Amniotic epithelial cell (primary cell): ENCODE measurements at regions not wholly inside any gene's neighbourhood (a gene's known extent, or its start where the extent isn't known, plus 50 kb on each side); places are given as distances from the start of the nearest gene placed in this dataset.
"Not testable (repeated sequence)": the region's sequence is repeated elsewhere in the genome, so short reads cannot be mapped to it uniquely, and the experiment has no call there.

ENCODE experiments used
- DNase-seq: peaks from one replicate; pipeline ENCODE4 v3.0.0-alpha.2; 2010; ENCODE audit warnings: low read depth

- no peak for DNase-seq
Observed at GRCh38 chr13:30065181-30065580, 214.8 kb upstream of the UBL3 start.

- no peak for DNase-seq
Observed at GRCh38 chr13:30063892-30064291, 213.5 kb upstream of the UBL3 start.

GRCh38 chr13:30061217-30061616, 210.8 kb upstream of the UBL3 start:
- peak; percentile 5 for DNase-seq

GRCh38 chr13:30058429-30058828, 208.0 kb upstream of the UBL3 start:
- no peak for DNase-seq

GRCh38 chr13:30054546-30054945, 204.1 kb upstream of the UBL3 start:
- DNase-seq = not testable (repeated sequence)

GRCh38 chr13:30053939-30054338, 203.5 kb upstream of the UBL3 start:
- no peak for DNase-seq

- peak; percentile 31 for DNase-seq
Observed at GRCh38 chr13:30052120-30052519, 201.7 kb upstream of the UBL3 start.

- no peak for DNase-seq
Observed at GRCh38 chr13:30051531-30052060, 201.2 kb upstream of the UBL3 start.

GRCh38 chr13:30049692-30050091, 199.3 kb upstream of the UBL3 start:
- no peak for DNase-seq

- peak; percentile 45 for DNase-seq
Observed at GRCh38 chr13:30047154-30047874, 196.9 kb upstream of the UBL3 start.

GRCh38 chr13:30045916-30046704, 195.7 kb upstream of the UBL3 start:
- DNase-seq = peak; percentile 61

GRCh38 chr13:30044932-30045331, 194.5 kb upstream of the UBL3 start:
- no peak for DNase-seq

GRCh38 chr13:30043631-30043925, 193.2 kb upstream of the UBL3 start:
- no peak for DNase-seq

- no peak for DNase-seq
Observed at GRCh38 chr13:30042891-30043630, 192.6 kb upstream of the UBL3 start.

GRCh38 chr13:30042272-30042671, 191.9 kb upstream of the UBL3 start:
- no peak for DNase-seq

- DNase-seq = no peak
Observed at GRCh38 chr13:30039511-30039911, 189.1 kb upstream of the UBL3 start.

- peak; percentile 90 for DNase-seq
Observed at GRCh38 chr13:30038884-30039283, 188.5 kb upstream of the UBL3 start.

GRCh38 chr13:30037766-30038165, 187.3 kb upstream of the UBL3 start:
- DNase-seq = peak; percentile 63

- DNase-seq = no peak
Observed at GRCh38 chr13:30037306-30037705, 186.9 kb upstream of the UBL3 start.

- DNase-seq = peak; percentile 89
Observed at GRCh38 chr13:30034458-30034795, 184.0 kb upstream of the UBL3 start.

GRCh38 chr13:30033681-30034457, 183.5 kb upstream of the UBL3 start:
- peak; percentile 93 for DNase-seq

GRCh38 chr13:30032263-30032662, 181.8 kb upstream of the UBL3 start:
- no peak for DNase-seq
